Activated CD8-positive, alpha-beta memory T cell treated with anti-CD3 and anti-CD28 coated beads, Interleukin-2, amount 10 ng/mL, durations not matched to agents 7 days and 5 days (primary cell): ENCODE measurements at regions not wholly inside any gene's neighbourhood (a gene's known extent, or its start where the extent isn't known, plus 50 kb on each side); places are given as distances from the start of the nearest gene placed in this dataset.

ENCODE experiments used
- ATAC-seq: fragments of 150-1000 bp; cut with Tn5 transposase; one replicate; pipeline ENCODE4 v1.10.0; 2021; ENCODE audit warnings: moderate library complexity
- CTCF ChIA-PET: fragments of 350-600 bp; sonication (Branson Sonifier 250); formaldehyde crosslinking; loops from one replicate; lab custom pipeline; 2021; ENCODE audit warnings: antibody characterized with exemption; lab: Charles Lee
- DNase-seq: peaks from one replicate; pipeline ENCODE4 v3.0.0-alpha.2; 2020
- H3K27ac Mint-ChIP-seq: one replicate; pipeline ENCODE4 v1.8.0; 2021; ENCODE audit warnings: mild to moderate bottlenecking, mixed read lengths
- H3K27me3 Mint-ChIP-seq: one replicate; pipeline ENCODE4 v1.8.0; 2021; ENCODE audit warnings: mixed read lengths
- H3K36me3 Mint-ChIP-seq: one replicate; pipeline ENCODE4 v1.8.0; 2021; ENCODE audit warnings: mild to moderate bottlenecking, mixed read lengths
- H3K4me1 Mint-ChIP-seq: one replicate; pipeline ENCODE4 v1.8.0; 2021; ENCODE audit warnings: mixed read lengths
- H3K4me3 Mint-ChIP-seq: one replicate; pipeline ENCODE4 v1.8.0; 2021; ENCODE audit warnings: mild to moderate bottlenecking, moderate library complexity, mixed read lengths
- H3K9me3 Mint-ChIP-seq: one replicate; pipeline ENCODE4 v1.8.0; 2022; ENCODE audit warnings: low read depth, mixed read lengths

- Mint-ChIP-seq H3K4me1 (no peaks in the 10 kb centered on the region), H3K36me3 (no peaks in the 10 kb centered on the region), H3K9me3 (no peaks in the 10 kb centered on the region), H3K27ac (no peak overlapping the region), H3K27me3 (peaks cover 30% of the 10 kb centered on the region), H3K4me3 (no peak overlapping the region)
- ATAC-seq, result no peak
- DNase-seq, result no peak
- CTCF ChIA-PET, result no interaction called here
Measured at GRCh38 chr1:38308780-38309179, 262.2 kb upstream of the POU3F1 start.

- Mint-ChIP-seq H3K4me1 (no peaks in the 10 kb centered on the region), H3K27ac (no peak overlapping the region), H3K4me3 (no peak overlapping the region), H3K9me3 (no peaks in the 10 kb centered on the region), H3K36me3 (no peaks in the 10 kb centered on the region), H3K27me3 (peaks cover 39% of the 10 kb centered on the region)
- ATAC-seq (no peak), DNase-seq (no peak)
- CTCF ChIA-PET, result no interaction called here
Measured at GRCh38 chr1:38305666-38306065, 259.1 kb upstream of the POU3F1 start.

GRCh38 chr1:38303843-38304242, 257.2 kb upstream of the POU3F1 start:
- CTCF ChIA-PET, result no interaction called here
- Mint-ChIP-seq H3K27ac (no peak overlapping the region), H3K27me3 (peaks cover 34% of the 10 kb centered on the region), H3K36me3 (no peaks in the 10 kb centered on the region), H3K4me1 (no peaks in the 10 kb centered on the region), H3K4me3 (no peak overlapping the region), H3K9me3 (no peaks in the 10 kb centered on the region)
- DNase-seq (no peak), ATAC-seq (no peak)

GRCh38 chr1:38301040-38301439, 254.4 kb upstream of the POU3F1 start:
- Mint-ChIP-seq H3K9me3 (no peaks in the 10 kb centered on the region), H3K36me3 (no peaks in the 10 kb centered on the region), H3K4me1 (no peaks in the 10 kb centered on the region), H3K4me3 (no peak overlapping the region), H3K27ac (no peak overlapping the region), H3K27me3 (peaks cover 45% of the 10 kb centered on the region)
- CTCF ChIA-PET, result no interaction called here
- ATAC-seq (no peak), DNase-seq (no peak)

- H3K36me3 Mint-ChIP-seq, result no peaks in the 10 kb centered on the region
- ATAC-seq (no peak), DNase-seq (no peak)
- no peaks in the 10 kb centered on the region for H3K4me1 Mint-ChIP-seq
- CTCF ChIA-PET, result no interaction called here
- no peak overlapping the region for H3K4me3 Mint-ChIP-seq
- no peaks in the 10 kb centered on the region for H3K9me3 Mint-ChIP-seq
- no peak overlapping the region for H3K27ac Mint-ChIP-seq
- peaks cover 45% of the 10 kb centered on the region for H3K27me3 Mint-ChIP-seq
Measured at GRCh38 chr1:38300616-38301015, 254.0 kb upstream of the POU3F1 start.

GRCh38 chr1:38297842-38298241, 251.2 kb upstream of the POU3F1 start:
- H3K27ac Mint-ChIP-seq, result no peak overlapping the region
- H3K9me3 Mint-ChIP-seq, result no peaks in the 10 kb centered on the region
- CTCF ChIA-PET, result no interaction called here
- H3K4me3 Mint-ChIP-seq, result no peak overlapping the region
- peaks cover 1% of the 10 kb centered on the region for H3K4me1 Mint-ChIP-seq
- H3K36me3 Mint-ChIP-seq, result no peaks in the 10 kb centered on the region
- H3K27me3 Mint-ChIP-seq, result peaks cover 54% of the 10 kb centered on the region
- DNase-seq, result no peak
- no peak for ATAC-seq

GRCh38 chr1:38297246-38297645, 250.7 kb upstream of the POU3F1 start:
- Mint-ChIP-seq H3K4me3 (no peak overlapping the region), H3K4me1 (peaks cover 1% of the 10 kb centered on the region), H3K36me3 (no peaks in the 10 kb centered on the region), H3K27ac (no peak overlapping the region), H3K9me3 (no peaks in the 10 kb centered on the region), H3K27me3 (peaks cover 56% of the 10 kb centered on the region)
- CTCF ChIA-PET, result no interaction called here
- no peak for ATAC-seq
- DNase-seq, result no peak

GRCh38 chr1:38296047-38296446, 249.5 kb upstream of the POU3F1 start:
- Mint-ChIP-seq H3K27ac (no peak overlapping the region), H3K4me3 (no peak overlapping the region), H3K27me3 (peaks cover 62% of the 10 kb centered on the region), H3K36me3 (no peaks in the 10 kb centered on the region), H3K9me3 (no peaks in the 10 kb centered on the region), H3K4me1 (peaks cover 1% of the 10 kb centered on the region)
- DNase-seq (no peak), ATAC-seq (no peak)
- CTCF ChIA-PET, result no interaction called here

- DNase-seq (no peak), ATAC-seq (no peak)
- Mint-ChIP-seq H3K4me3 (no peak overlapping the region), H3K9me3 (no peaks in the 10 kb centered on the region), H3K27me3 (peaks cover 74% of the 10 kb centered on the region), H3K27ac (no peak overlapping the region), H3K4me1 (peaks cover 1% of the 10 kb centered on the region), H3K36me3 (no peaks in the 10 kb centered on the region)
- CTCF ChIA-PET, result no interaction called here
Measured at GRCh38 chr1:38293567-38293966, 247.0 kb upstream of the POU3F1 start.

- Mint-ChIP-seq H3K27me3 (peaks cover 68% of the 10 kb centered on the region), H3K9me3 (no peaks in the 10 kb centered on the region), H3K4me3 (no peak overlapping the region), H3K27ac (no peak overlapping the region), H3K4me1 (peaks cover 1% of the 10 kb centered on the region), H3K36me3 (no peaks in the 10 kb centered on the region)
- CTCF ChIA-PET, result no interaction called here
- DNase-seq (no peak), ATAC-seq (no peak)
Measured at GRCh38 chr1:38292969-38293368, 246.4 kb upstream of the POU3F1 start.

- no peak overlapping the region for H3K4me3 Mint-ChIP-seq
- DNase-seq, result no peak
- H3K27ac Mint-ChIP-seq, result no peak overlapping the region
- H3K9me3 Mint-ChIP-seq, result no peaks in the 10 kb centered on the region
- peaks cover 67% of the 10 kb centered on the region for H3K27me3 Mint-ChIP-seq
- no peaks in the 10 kb centered on the region for H3K36me3 Mint-ChIP-seq
- ATAC-seq, result no peak
- peaks cover 1% of the 10 kb centered on the region for H3K4me1 Mint-ChIP-seq
- CTCF ChIA-PET, result no interaction called here
Measured at GRCh38 chr1:38291906-38292521, 245.4 kb upstream of the POU3F1 start.

GRCh38 chr1:38291336-38291735, 244.7 kb upstream of the POU3F1 start:
- ATAC-seq (no peak), DNase-seq (no peak)
- no peak overlapping the region for H3K4me3 Mint-ChIP-seq
- H3K4me1 Mint-ChIP-seq, result peaks cover 1% of the 10 kb centered on the region
- H3K9me3 Mint-ChIP-seq, result no peaks in the 10 kb centered on the region
- H3K27me3 Mint-ChIP-seq, result peaks cover 62% of the 10 kb centered on the region
- CTCF ChIA-PET, result no interaction called here
- no peaks in the 10 kb centered on the region for H3K36me3 Mint-ChIP-seq
- no peak overlapping the region for H3K27ac Mint-ChIP-seq

GRCh38 chr1:38289034-38289433, 242.4 kb upstream of the POU3F1 start:
- CTCF ChIA-PET, result no interaction called here
- Mint-ChIP-seq H3K4me3 (no peak overlapping the region), H3K4me1 (no peaks in the 10 kb centered on the region), H3K27ac (no peak overlapping the region), H3K27me3 (peaks cover 46% of the 10 kb centered on the region), H3K9me3 (no peaks in the 10 kb centered on the region), H3K36me3 (no peaks in the 10 kb centered on the region)
- no peak for DNase-seq
- ATAC-seq, result no peak

- no peak overlapping the region for H3K27ac Mint-ChIP-seq
- no peak overlapping the region for H3K4me3 Mint-ChIP-seq
- DNase-seq, result no peak
- no peak for ATAC-seq
- no peaks in the 10 kb centered on the region for H3K9me3 Mint-ChIP-seq
- no peaks in the 10 kb centered on the region for H3K36me3 Mint-ChIP-seq
- peaks cover 35% of the 10 kb centered on the region for H3K27me3 Mint-ChIP-seq
- no peaks in the 10 kb centered on the region for H3K4me1 Mint-ChIP-seq
- CTCF ChIA-PET, result no interaction called here
Measured at GRCh38 chr1:38287547-38287946, 241.0 kb upstream of the POU3F1 start.

- Mint-ChIP-seq H3K27me3 (peaks cover 31% of the 10 kb centered on the region), H3K36me3 (no peaks in the 10 kb centered on the region), H3K9me3 (no peaks in the 10 kb centered on the region), H3K27ac (no peak overlapping the region), H3K4me1 (no peaks in the 10 kb centered on the region), H3K4me3 (no peak overlapping the region)
- CTCF ChIA-PET, result interaction anchor here (1.1 kb wide), 1 partner anchor 11 kb away, joined by 3 read pairs; no protein-coding TSS in a partner anchor
- DNase-seq (no peak), ATAC-seq (no peak)
Measured at GRCh38 chr1:38287036-38287435, 240.4 kb upstream of the POU3F1 start.
